ENCODE measurements at regions not wholly inside any gene's neighbourhood (a gene's known extent, or its start where the extent isn't known, plus 50 kb on each side); places are given as distances from the start of the nearest gene placed in this dataset.
"Not testable (repeated sequence)": the region's sequence is repeated elsewhere in the genome, so short reads cannot be mapped to it uniquely, and the experiment has no call there.

DNA sequence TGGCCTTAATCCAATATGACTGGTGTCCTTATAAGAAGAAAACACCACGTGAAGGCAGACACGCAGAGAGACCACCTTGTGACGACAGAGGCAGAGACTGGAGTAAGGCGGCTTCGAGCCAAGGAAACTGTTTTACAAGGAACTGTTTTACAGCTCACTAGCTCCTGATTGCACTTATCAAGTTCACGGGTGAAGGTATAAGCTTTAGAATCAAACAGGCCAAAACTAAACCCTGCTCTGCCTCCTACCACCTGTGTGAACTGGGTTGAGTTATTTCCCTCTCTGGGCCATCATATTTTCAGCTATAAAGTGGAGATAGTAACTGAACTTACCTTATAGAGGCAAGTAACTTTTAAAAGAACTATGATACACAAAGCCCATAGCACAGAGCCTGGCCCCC lies 166.9 kb upstream of the NFIA start:
- DNase-seq (ENCODE audit: low spot score): no peak

DNA sequence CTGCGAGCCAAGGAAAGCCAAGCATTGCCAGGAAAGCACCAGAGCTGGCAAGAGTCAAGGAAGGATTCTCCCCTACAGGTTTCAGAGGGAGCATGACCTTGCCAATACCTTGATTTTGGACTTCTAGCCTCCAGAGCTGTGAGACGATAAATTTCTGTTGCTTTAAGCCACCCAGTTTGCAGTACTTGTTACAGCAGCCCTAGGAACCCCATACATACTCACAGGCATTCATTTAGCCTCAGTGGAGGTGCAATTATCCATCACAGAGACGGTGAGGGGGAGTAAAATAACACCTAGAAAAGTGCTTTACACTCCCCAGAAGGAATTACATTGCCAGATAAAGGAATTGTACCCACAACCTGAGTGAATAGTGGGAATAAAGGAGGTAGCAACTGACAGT lies 167.4 kb upstream of the NFIA start:
- DNase-seq (ENCODE audit: low spot score): no peak

DNA sequence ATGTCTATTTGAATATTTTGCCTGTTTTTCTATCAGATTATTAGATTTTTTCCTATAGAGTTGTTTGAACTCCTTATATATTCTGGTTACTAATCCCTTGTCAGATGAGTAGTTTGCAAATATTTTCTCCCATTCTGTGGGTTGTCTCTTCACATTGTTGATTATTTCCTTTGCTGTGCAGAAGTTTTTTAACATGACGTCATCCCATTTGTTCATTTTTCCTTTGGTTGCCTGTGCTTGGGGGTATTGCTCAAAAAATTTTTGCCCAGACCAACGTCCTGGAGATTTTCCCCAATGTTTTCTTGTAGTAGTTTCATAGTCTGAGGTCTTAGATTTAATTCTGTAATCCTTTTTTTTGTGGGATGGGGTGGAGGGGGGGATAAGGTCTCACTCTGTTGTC lies 168.7 kb upstream of the NFIA start:
- not testable (repeated sequence) for DNase-seq (ENCODE audit: low spot score)

DNA sequence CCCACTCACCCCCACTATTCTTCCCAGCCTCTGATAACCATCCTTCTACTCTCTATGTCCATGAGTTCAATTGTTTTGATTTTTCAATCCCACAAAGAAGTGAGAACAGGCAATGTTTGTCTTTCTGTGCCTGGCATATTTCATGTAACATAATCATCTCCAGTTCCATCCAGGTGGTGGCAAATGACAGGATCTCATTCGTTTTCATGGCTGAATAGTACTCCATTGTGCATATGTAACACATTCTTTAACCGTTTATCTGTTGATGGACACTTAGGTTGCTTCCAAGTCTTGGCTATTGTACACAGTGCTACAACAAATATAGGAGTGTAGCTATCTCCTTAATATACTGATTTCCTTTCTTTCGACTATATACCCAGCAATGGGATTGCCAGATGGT lies 169.3 kb upstream of the NFIA start:
- no peak for DNase-seq (ENCODE audit: low spot score)

DNA sequence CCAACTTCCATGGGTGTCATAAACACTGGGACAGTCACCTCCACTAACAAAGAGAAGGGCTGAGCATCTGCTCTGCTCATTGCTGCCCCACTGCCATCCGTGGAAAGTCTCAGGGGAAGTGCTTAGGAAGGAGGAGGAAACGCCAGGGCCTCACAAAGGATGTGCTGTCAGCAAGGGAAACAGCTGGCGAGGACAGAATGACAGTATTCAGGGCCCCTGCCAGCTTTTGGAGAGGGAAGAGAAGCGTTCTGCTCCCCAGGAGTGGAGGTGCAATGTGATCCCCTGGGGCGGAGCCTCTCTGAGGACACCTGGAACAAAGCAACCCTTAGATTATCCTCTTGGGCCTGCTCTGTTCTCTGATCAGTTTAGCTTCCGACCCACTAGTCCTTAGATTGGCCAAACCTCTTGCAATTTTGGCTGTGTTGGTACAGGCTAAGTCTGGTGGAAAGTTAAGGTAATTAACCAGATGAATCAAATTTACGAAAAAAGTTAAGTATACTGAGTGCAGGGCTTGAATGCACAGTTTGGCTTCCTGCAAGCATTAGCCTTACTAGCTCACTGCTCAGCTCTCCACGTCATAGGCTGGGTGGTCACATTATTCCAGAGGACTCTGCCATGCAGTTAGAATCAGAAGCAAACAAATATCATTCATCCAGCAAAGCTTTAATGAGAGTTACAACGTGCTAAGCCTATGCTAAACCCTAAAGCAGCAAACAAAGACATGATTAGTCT lies 170.2 kb upstream of the NFIA start:
- DNase-seq (ENCODE audit: low spot score): no peak

DNA sequence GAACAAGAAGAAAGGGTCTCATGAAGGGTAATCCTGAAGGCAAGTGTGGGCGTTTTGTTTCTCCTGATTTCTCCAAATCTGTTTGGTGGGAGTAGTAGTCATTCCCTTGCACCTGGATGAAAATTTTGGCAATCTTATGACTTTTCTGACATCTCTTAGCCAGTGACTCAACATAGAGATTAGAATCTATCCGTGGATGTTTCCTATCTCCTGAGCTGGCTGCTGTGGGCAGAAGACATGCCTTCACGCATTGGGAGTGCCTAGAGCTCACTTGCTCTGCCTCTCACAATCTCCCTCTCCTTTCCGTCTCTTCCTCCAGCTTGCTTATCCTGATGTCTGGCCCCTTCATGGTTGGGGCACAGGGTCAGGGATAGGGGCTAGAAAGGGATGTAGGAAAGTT lies 174.2 kb upstream of the NFIA start:
- no peak for DNase-seq (ENCODE audit: low spot score)

DNA sequence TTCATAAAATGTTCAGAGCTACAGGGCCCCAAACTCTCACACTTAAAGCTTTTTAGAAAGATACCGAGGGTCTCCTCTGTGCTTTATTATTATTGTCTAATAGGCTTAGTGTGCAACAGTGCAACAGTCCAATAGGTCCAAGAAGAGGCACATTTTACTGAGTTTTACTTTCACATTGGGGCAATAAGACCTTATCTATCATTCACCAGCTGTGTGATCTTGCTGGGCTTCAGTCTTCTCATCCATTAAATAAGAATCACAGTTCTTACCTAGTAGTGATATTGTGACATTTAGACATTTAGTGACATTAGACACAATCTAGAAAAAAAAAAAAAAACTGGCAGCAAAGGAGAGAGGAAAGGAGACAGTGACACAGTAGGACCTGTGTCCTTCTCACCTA lies 175.8 kb upstream of the NFIA start:
- DNase-seq (ENCODE audit: low spot score): no peak

DNA sequence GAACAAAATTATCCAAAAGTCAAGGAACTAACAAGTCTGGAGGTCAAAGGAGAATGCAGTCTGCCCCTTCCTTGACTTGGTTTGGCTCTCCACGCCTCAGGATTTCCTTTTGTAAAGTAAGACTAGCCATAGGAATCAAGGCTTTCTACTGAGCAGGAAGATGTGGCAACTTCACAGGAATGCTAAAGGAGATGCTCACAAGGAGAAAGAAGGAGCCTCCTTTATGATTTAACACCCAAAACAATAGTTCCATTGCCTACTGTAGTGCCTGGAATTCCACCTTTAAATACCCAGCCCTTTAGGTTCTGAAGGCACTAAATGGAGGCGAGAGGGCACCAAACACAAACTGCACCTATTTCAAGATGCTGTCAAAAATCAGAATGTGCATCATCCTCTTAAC lies 176.3 kb upstream of the NFIA start:
- no peak for DNase-seq (ENCODE audit: low spot score)

DNA sequence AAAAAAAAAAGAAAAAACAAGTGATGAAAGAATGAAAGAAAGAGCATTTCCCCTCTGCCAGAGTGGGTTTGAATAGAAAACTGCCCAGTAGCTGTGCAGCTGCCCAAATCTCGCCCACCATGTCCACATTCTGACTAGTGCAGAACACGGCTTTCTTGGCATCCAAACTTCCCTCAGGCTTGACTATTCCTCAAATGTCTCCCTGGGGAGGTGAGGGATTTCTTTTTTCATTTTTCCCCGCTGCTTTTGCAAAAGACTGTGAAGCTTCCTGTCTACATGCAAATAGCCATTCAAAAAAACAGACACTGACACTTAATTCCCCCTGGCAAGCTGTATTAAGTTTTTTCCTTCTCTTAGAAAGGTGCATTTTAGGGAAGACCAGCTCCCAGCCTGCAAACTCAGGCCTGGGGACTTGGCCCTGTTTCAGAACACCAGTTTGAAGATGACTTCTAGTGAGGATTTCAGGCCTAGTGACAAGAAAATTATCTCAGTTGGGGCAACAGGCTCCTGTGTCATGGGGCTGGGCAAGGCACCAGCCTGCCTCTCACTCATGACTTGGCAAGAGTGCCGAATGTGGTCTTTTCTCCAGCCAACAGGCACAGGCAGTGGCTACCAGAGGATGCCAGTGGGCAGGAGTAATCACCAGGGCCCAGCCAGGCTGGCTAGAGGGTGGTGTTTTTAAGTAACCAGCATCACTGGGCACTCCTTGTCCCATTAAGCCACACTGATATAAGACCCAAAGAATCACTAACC lies 178.1 kb upstream of the NFIA start:
- no peak for DNase-seq (ENCODE audit: low spot score)

DNA sequence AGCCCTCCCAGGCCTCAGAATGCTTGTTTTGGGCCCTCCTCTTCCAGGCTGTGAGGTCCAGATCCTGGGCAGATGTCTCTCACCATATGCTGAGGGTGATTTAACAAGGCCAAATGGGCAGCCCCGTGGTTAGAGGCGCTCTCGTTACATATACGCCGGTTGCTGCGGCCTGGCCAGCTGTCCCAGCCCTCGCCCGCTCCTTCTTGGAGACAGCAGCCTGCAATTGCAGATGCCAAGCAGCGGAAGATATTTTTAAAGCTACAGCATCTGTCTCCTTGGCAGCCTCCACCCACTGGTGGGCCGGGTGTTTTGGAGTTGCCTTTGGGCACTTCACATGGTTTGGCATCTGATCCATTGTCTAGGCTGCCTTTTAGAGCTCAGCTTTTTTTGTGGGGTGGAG lies 178.8 kb upstream of the NFIA start:
- DNase-seq (ENCODE audit: low spot score): no peak

DNA sequence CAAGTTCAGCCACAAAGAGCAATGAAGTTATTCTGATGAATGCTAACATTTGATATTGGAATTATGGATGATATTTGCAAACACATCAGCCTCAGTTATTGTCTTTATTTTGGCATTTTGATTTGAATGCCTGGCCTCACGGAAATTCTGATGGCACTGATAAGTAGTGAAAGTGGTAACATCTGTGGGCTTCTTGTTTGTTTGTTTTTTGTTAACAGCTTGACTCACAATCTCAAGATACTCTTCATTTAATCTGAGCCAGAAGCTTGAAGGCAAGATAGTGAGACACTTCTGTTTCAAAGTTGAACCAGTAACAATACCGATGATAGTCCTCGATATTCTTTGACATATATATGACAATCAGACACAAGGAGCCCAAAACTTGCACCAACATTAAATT lies 182.9 kb upstream of the NFIA start:
- DNase-seq (ENCODE audit: low spot score): no peak

DNA sequence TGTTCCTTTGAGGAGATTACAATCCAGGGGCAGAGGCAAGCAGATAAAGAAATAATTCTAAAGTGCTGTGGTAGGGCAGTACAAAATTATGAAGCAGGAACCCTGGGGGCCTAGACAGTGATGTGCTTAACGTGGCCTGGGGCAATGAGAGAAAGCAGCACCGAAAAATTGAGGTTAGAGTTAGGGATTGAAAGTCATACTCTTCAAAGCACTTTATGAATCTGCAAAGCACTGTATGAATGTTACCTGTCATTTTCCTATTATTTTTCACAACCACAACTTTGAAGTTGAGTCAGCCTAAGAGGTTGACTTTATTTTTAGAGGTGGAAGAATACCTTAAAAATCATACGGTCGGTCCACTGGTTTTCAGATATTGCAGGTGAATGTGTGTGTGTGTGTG lies 183.4 kb upstream of the NFIA start:
- DNase-seq (ENCODE audit: low spot score): no peak

DNA sequence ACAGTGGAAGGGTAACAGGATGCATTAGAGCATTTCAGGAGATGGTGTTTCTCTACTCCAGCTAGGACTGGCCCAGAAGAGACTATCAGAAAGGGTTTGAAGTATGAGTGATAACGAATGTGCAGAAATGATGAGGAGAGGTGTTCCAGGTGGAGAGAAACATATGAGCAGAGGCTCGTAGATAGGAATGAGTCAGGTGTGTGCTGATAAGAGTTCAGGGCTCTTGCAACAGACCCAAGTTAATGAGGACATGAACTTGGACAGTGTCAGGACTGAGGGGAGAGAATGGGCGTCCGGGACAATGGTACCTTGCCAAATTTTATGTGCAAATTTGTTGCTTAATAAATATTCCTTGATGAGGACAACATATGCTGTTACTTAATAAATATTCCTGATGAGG lies 183.9 kb upstream of the NFIA start:
- DNase-seq (ENCODE audit: low spot score): no peak

DNA sequence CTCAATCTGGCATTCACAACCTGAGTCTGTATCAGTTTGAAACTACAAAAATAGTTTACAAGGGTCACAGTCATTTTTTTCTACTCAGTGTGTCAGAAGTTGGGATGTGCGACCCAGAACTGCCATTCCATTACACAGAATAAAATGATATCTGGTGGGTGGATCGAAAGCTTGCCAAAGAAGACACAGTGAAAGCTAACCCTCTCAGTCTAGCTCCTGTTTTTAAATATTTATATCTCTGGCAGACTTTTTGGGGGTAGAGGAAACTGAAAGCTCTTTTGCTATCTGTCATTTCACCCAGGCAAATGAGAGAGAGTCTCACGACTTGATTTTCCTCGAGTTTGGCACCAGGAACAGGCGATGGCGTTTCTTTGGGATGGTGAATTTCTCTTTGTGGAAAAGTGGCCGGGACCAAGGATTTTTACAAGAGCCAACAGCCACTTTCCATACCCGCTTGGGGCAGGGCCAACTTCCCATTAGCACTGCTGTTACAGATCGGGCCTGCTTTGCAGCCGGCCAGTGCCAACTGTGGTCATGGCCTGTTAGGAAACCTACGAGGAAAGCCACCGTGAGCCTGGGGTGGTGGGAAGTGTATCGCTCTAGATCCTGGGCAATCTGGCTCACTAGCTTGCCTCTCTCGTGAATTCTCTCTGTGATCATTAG lies 185.5 kb upstream of the NFIA start:
- DNase-seq (ENCODE audit: low spot score): no peak

DNA sequence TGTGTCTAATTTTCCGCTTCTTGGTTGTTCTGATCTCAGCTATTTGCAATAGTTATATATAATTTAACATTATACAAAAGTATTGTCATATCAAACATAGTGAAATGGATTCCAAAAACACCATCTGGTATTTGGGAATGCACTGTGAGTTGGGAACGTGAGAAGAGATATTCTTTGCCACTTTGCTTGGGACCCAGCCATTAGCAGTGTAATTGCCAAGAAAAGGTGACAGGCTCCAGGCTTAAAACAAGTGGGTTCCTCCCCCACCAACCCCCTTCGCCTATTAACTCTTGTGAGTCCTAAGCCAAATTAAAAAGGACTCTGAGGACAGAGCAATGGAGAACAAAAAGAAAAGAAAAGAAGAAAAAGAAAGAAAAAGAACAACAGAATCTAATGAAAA lies 186.7 kb upstream of the NFIA start:
- DNase-seq (ENCODE audit: low spot score): no peak

DNA sequence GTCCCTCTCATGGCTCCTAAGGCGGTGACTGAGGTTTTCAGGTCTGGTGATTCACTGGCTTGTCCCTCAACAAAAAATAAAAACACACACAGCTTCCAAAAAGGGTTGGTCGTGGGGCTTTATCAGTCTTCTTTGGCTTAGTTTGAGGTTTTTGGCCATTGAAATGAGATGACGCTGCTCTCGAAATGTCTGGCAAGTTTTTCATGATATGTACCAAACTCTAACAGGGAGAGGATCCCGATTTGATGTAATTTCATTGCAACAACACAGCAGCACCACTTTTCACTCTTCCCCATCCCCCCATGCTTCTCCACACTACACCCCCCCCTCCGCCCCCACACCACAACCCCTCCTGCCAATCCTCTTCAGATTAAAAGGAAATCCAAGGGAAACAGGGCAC lies 187.1 kb upstream of the NFIA start:
- DNase-seq (ENCODE audit: low spot score): no peak

DNA sequence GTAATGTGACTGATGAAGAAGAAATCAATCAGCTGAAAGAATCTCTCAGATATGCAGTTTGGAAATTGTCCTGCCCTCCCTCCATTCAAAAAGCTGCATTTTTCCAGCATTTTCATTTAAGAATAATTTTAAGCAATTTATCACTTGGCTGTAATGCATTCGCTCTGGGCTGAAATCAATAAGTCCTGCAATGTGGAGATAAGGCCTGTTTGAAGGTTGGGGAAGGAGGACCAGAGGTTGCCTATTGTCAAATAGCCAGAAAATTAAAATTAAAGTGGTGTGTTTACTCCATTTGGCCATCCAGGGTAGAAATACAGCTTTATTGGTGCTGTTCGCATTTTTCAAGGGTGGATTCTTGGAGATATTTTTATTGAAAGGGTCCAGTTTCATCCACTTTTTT lies 187.6 kb upstream of the NFIA start:
- DNase-seq (ENCODE audit: low spot score): no peak

DNA sequence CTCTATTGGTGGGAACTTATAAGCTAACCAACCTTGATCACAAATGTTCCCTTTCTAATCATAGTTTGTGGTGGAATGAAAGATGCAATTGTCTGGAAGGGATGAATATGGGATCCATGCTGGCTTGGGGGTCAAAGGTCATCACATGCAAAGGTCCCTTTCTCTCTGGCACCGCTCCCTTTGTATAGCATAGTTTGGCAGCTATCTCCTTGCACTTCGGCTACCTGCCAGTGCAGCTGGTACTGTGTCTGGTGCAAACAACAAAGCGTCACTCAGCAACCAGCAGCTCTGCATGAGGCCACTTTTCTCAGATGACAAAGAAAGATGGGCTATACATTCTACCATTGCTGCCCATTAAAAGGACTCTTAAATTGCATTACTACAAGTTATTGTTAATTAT lies 188.2 kb upstream of the NFIA start:
- no peak for DNase-seq (ENCODE audit: low spot score)

DNA sequence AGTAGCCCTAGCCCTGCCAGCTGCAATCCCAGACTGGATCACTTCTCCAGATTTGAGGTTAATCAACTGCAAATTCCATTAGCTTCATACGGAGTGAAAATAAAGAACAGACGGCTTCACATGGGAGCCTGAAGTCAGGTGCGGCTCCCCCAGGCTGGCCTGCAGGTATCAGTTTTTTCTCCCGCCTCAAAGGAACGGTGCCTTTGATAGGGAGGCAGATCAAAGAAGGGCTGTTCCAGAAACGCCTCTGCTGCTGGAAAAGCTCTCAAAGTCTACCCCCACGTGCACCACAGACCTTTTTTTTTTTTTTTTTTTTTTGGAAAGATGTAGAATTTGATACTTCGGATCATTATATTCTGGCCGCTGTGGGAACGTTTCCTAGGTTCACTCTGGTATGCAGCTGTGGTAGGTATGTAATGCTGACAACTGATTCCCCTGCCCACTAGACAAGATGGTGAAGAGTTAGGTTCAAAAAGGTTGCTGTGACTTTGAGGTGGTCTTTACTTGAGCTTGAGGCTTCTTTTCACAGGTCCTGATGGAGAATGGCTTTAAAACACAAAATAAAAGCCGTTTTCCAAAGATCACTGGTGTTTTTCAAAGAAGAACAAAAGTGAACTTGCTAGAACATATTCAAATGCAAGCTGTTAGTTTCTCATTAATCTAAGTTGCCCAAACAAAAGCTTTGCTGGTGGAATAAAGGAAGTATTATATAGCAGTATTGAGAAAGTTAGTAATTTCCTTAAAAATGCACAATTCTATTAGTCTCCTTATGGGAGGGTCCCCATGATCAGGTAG lies 189.0 kb upstream of the NFIA start:
- no peak for DNase-seq (ENCODE audit: low spot score)

DNA sequence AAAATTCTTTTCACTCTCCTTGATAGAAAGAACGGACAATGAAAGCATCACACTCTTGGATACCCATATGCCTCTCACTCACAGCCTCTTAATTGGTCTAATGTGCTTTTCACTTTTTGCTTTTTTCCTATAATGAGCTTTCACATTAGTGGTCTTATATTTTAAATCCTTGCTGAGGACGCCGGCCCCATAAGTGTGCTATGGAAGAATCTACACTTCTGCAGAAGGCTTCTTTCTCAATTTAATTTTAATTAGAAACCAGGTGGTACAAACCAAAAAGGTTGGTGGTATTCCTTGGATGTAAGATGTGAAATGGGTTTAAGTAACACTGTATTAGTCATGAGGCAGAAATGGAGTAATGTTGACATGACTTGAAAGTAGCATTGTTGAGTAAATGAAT lies 190.6 kb upstream of the NFIA start:
- no peak for DNase-seq (ENCODE audit: low spot score)

DNA sequence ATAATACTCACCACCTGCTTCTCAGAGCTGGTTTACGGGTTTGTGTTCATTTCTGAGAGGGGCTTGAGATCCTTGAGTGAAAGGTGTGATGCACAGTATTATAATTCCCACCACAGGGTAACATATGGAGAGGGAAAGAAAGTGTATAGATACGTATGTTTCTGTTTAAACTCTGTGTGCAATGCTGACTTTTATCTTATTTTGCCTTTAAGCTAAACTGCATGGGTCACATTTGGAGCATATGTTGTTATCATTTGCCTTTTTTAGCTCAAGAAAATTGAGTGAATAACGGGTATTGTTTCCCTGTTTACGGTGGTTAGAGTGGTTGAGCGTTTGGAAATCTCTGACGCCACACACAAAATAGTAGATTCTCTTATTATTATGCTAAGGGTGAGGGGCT lies 191.1 kb upstream of the NFIA start:
- DNase-seq (ENCODE audit: low spot score): no peak

DNA sequence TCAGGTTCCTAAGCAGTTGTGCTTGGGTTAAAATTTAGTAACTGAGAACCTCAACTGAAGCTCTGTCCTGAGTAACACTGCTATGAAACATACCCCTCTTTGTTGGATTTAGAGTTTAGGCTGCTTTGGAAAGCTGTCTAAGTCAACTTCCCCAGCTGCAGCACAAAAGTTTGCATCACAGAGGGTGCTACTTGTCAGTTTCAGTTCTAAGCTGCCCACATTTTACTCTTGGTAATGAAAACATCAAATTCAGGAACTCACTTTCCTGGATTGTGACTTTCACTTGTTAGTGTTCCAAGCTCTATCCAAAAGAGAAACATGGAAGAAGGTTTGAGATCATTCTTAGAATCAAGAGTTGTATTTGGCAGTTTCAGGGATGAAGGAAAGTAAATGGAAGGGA lies 191.7 kb upstream of the NFIA start:
- DNase-seq (ENCODE audit: low spot score): no peak

DNA sequence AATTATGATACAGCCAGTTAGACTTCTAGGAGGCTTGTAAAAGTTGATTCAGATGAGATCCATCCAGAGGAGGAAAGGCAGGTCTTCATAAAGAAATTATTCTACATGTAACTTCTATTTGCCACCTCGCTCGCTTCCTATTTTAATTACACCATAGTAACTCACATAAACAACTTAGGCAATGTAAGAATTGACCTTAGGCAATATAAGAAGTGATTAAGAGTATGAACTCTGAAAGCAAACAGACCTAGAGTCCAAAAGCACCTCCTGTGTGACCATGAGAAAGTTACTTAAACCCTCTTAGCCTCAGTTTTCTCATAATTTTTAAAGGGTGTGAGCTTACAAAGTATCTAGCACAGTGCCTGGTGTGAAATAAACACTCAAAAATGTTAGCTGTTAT lies 192.7 kb upstream of the NFIA start:
- DNase-seq (ENCODE audit: low spot score): no peak

Data from HuH-7.5 (cell line).